HG03025 (cell line): ENCODE measurements at regions not wholly inside any gene's neighbourhood (a gene's known extent, or its start where the extent isn't known, plus 50 kb on each side); places are given as distances from the start of the nearest gene placed in this dataset.
A peak's percentile ranks its signal among the peaks of the same experiment; 100 is the strongest.

ENCODE experiments used
- ATAC-seq: cut with Tn5 transposase; IDR thresholded peaks from one replicate; pipeline ENCODE4 v1.9.1; 2021; ENCODE audit warnings: mild to moderate bottlenecking, moderate library complexity; ENCODE audit not compliant: unreplicated experiment, low FRiP score

GRCh38 chr2:17309741-17310339 lies 208.4 kb downstream of the RAD51AP2 start:
- peak; percentile 76 for ATAC-seq

- no peak for ATAC-seq
These were observed 209.1 kb downstream of the RAD51AP2 start for GRCh38 chr2:17309181-17309580.

GRCh38 chr2:17306706-17307105 lies 211.5 kb downstream of the RAD51AP2 start:
- no peak for ATAC-seq

GRCh38 chr2:17306219-17306618 lies 212.0 kb downstream of the RAD51AP2 start:
- no peak for ATAC-seq

DNA sequence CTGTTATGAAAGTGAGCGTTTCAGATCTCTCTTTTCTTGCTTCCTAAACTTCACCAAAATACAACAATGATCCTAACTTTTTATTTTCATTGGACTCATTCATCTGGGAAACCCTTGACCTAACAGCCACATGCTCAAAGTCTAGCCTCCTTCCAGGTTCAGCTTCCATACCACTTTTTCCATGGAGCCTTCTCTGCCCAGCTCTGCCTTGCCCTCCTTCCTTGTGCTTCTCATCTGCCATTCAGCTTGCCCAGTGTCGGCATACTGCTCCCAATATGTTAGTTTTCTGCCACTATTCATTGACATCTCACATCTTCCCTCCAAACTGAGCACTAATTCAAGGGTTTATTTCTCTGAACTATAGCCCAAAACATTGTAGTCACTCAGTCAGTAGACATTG lies 214.7 kb downstream of the RAD51AP2 start:
- no peak for ATAC-seq

GRCh38 chr2:17303054-17303453 lies 215.2 kb downstream of the RAD51AP2 start:
- no peak for ATAC-seq

DNA sequence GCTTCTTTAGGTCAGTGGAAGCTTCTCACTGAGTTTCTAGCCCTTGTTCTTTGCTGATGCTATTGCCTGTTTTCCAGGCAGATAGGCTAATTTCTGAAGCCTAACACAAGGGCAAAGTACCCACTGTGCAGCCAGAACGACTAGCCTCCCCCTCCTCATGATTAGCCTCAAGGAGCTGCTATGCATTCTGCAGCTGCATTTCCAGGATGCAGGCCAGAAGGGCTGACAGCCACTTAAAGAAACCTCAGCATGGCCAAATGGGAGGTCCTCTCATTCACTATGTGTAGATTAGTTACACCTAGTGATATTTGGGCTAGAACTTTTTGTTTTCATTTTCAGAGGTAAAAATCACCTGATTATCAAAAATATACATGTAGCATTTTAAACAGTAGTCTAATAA lies 216.0 kb downstream of the RAD51AP2 start:
- no peak for ATAC-seq

- ATAC-seq = no peak
These were observed 216.8 kb downstream of the RAD51AP2 start for GRCh38 chr2:17301437-17301836.

GRCh38 chr2:17299891-17300540 lies 218.2 kb downstream of the RAD51AP2 start:
- no peak for ATAC-seq

- ATAC-seq = no peak
These were observed 219.8 kb downstream of the RAD51AP2 start for GRCh38 chr2:17298453-17298852.

DNA sequence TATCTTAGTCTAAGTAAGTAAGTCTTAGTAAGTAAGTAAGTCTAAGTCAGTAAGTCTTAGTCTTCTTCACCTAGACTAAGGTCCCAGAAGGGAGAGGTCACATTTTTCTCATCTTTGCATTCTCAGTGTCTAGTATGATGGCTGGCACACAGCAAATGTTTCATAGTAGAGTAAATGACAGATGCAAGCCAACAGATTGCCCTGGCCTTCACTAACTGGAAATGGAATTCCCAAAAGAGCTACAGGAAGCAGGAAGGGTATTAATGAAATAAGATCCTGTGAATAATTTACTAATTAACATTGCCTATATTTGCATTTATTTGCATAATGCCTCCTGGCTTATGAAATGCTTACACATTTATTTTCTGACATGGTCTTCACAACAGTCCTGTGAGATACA lies 221.6 kb downstream of the RAD51AP2 start:
- no peak for ATAC-seq

- ATAC-seq = no peak
These were observed 228.6 kb downstream of the RAD51AP2 start for GRCh38 chr2:17289669-17290068.

DNA sequence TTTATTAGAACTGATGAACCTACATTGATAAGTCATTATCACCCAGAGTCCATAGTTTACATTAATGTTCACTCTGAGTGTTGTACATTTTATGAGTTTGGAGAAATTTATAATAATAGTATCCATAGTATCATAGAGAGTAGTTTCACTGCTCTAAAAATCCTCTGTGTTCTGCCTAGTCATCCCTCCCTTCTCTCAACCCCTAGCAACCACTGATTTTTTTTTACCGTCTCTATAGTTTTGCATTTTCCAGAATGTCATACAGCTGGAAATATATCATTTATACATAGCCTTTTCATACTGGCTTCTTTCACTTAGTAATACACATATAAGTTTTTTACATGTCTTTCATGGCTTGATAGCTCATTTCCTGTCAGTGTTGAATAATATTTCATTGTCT lies 231.1 kb downstream of the RAD51AP2 start:
- no peak for ATAC-seq

DNA sequence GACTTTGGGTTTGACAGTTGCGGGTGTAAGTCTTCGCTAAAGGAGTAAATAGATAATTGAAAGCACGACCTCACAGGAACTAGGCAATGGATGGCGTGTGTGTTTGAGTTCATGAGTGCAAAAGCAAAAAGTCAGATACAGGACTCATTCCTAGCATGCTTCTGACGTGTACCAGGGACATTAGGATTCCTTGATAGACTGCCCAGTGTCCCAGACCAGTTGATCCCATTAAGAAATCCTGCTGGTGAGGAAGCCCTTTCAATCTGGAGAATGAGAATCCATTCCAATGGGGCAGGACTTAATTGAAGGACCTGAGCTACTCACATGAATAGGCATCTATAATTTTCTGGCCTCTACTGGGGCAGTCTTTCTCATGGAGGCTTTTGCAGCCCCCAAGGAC lies 235.4 kb downstream of the RAD51AP2 start:
- no peak for ATAC-seq

GRCh38 chr2:17282245-17282644 lies 236.0 kb downstream of the RAD51AP2 start:
- ATAC-seq = no peak

DNA sequence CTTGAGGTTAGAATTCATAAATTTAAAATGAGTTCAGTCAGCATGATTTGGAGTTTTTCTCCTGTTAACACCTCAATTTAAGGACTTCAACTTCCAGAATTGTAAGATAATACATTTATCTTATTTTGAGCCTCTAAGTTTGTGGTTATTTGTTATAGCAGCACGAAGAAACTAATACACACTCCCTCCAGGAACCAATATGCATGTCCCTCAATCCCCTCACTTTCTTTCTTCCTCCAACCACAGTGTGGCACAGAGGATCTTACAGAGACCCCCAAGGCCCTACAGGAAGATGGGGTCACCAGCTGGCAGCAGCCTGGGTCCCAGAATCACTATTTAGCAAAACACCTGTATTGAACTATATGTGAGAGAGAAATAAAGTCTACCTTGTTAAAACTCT lies 242.0 kb downstream of the RAD51AP2 start:
- no peak for ATAC-seq

- ATAC-seq = peak; percentile 95
These were observed 245.4 kb downstream of the RAD51AP2 start for GRCh38 chr2:17272652-17273525.

GRCh38 chr2:17272170-17272569 lies 246.1 kb downstream of the RAD51AP2 start:
- ATAC-seq = no peak

GRCh38 chr2:17271416-17271815 lies 246.8 kb downstream of the RAD51AP2 start:
- no peak for ATAC-seq

DNA sequence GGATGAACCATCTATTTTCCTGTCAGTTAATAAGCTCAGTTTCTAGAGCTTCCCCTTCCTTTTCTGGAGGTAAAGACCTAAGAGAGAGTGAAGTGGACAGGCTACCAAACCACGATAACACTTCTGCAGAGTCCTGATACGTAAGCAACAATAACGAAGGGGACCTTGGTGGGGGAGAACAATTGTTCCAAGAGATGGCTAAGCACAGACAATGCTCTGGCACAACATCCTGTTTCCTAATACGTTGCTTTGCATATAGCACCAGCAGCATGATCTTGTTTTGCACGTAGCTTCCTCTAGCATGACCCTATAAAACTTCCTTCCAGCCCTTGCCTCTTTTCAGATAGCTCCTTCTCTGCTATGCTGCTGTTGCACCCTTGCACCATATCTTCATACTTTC lies 247.3 kb downstream of the RAD51AP2 start:
- ATAC-seq = no peak

- no peak for ATAC-seq
These were observed 254.7 kb downstream of the RAD51AP2 start for GRCh38 chr2:17263570-17263968.
